ENCODE measurements at regions not wholly inside any gene's neighbourhood (a gene's known extent, or its start where the extent isn't known, plus 50 kb on each side); places are given as distances from the start of the nearest gene placed in this dataset.

DNA sequence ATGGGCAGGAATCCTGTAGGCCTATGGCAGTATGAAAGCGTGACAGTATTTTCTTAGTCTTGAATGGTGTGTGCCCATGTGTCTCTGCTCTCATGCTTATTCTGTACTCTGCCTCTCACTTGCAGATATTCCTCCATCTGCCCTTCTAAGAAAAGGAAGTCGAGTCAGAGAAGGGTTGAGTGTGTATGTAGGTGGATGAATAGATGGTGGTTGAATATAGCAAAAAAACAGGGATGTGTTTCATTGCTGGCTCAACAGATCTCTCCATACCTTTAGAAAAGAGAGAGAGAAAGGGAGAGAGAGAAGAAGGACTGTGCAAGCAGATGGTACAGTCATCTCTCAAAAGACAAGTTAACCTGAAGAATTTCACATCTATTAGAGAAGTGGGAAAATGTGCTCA is 381.5 kb downstream of the FBXW7 start:
- TF ChIP-seq CTCF (IDR thresholded peaks at IDR 0.05) (no peak), POLR2A (IDR thresholded peaks at IDR 0.05) (no peak)

Data from esophagus squamous epithelium (tissue), 4 donors.